ENCODE measurements at regions not wholly inside any gene's neighbourhood (a gene's known extent, or its start where the extent isn't known, plus 50 kb on each side); places are given as distances from the start of the nearest gene placed in this dataset.

- Histone ChIP-seq H3K4me3 (ENCODE audit: insufficient read depth, low read depth, low read length) (no peak overlapping the region), H3K27ac (ENCODE audit: insufficient read depth, low read depth, low read length, poor library complexity, severe bottlenecking) (no peak overlapping the region), H3K4me1 (ENCODE audit: control insufficient read depth, insufficient read depth, low read length) (no peaks in the 10 kb centered on the region), H3K9me3 (ENCODE audit: control insufficient read depth, low read length) (no peaks in the 10 kb centered on the region), H3K36me3 (ENCODE audit: control insufficient read depth, insufficient read depth, low read length) (no peaks in the 10 kb centered on the region), H3K27me3 (ENCODE audit: control insufficient read depth, insufficient read depth, low read length, poor library complexity, severe bottlenecking) (no peaks in the 10 kb centered on the region)
- WGBS, 2 experiments: 86 to 89% methylated on average over 10 of the region's 11 CpGs
These were observed 323.3 kb downstream of the AJAP1 start for GRCh38 chr1:4977701-4978100.

GRCh38 chr1:4976859-4977440, 322.5 kb downstream of the AJAP1 start:
- Histone ChIP-seq H3K27me3 (ENCODE audit: control insufficient read depth, insufficient read depth, low read length, poor library complexity, severe bottlenecking) (no peaks in the 10 kb centered on the region), H3K27ac (ENCODE audit: insufficient read depth, low read depth, low read length, poor library complexity, severe bottlenecking) (no peak overlapping the region), H3K4me3 (ENCODE audit: insufficient read depth, low read depth, low read length) (no peak overlapping the region), H3K9me3 (ENCODE audit: control insufficient read depth, low read length) (no peaks in the 10 kb centered on the region), H3K4me1 (ENCODE audit: control insufficient read depth, insufficient read depth, low read length) (no peaks in the 10 kb centered on the region), H3K36me3 (ENCODE audit: control insufficient read depth, insufficient read depth, low read length) (no peaks in the 10 kb centered on the region)
- WGBS, 2 experiments: 90 to 96% methylated on average over 15 of the region's 15 CpGs

GRCh38 chr1:4975856-4976255, 321.4 kb downstream of the AJAP1 start:
- no peaks in the 10 kb centered on the region for H3K27me3 ChIP-seq (ENCODE audit: control insufficient read depth, insufficient read depth, low read length, poor library complexity, severe bottlenecking)
- no peaks in the 10 kb centered on the region for H3K4me1 ChIP-seq (ENCODE audit: control insufficient read depth, insufficient read depth, low read length)
- H3K4me3 ChIP-seq (ENCODE audit: insufficient read depth, low read depth, low read length): no peak overlapping the region
- H3K27ac ChIP-seq (ENCODE audit: insufficient read depth, low read depth, low read length, poor library complexity, severe bottlenecking): no peak overlapping the region
- H3K9me3 ChIP-seq (ENCODE audit: control insufficient read depth, low read length): no peaks in the 10 kb centered on the region
- WGBS, 2 experiments: 96% methylated on average over 8 of the region's 8 CpGs
- no peaks in the 10 kb centered on the region for H3K36me3 ChIP-seq (ENCODE audit: control insufficient read depth, insufficient read depth, low read length)

GRCh38 chr1:4974981-4975685, 320.7 kb downstream of the AJAP1 start:
- Histone ChIP-seq H3K4me1 (ENCODE audit: control insufficient read depth, insufficient read depth, low read length) (no peaks in the 10 kb centered on the region), H3K36me3 (ENCODE audit: control insufficient read depth, insufficient read depth, low read length) (no peaks in the 10 kb centered on the region), H3K9me3 (ENCODE audit: control insufficient read depth, low read length) (no peaks in the 10 kb centered on the region), H3K27me3 (ENCODE audit: control insufficient read depth, insufficient read depth, low read length, poor library complexity, severe bottlenecking) (no peaks in the 10 kb centered on the region), H3K4me3 (ENCODE audit: insufficient read depth, low read depth, low read length) (no peak overlapping the region), H3K27ac (ENCODE audit: insufficient read depth, low read depth, low read length, poor library complexity, severe bottlenecking) (no peak overlapping the region)
- 93 to 96% methylated on average over 12 of the region's 12 CpGs for WGBS, 2 experiments

GRCh38 chr1:4973341-4973740, 318.9 kb downstream of the AJAP1 start:
- Histone ChIP-seq H3K36me3 (ENCODE audit: control insufficient read depth, insufficient read depth, low read length) (no peaks in the 10 kb centered on the region), H3K9me3 (ENCODE audit: control insufficient read depth, low read length) (no peaks in the 10 kb centered on the region), H3K27ac (ENCODE audit: insufficient read depth, low read depth, low read length, poor library complexity, severe bottlenecking) (no peak overlapping the region), H3K4me3 (ENCODE audit: insufficient read depth, low read depth, low read length) (no peak overlapping the region), H3K4me1 (ENCODE audit: control insufficient read depth, insufficient read depth, low read length) (no peaks in the 10 kb centered on the region), H3K27me3 (ENCODE audit: control insufficient read depth, insufficient read depth, low read length, poor library complexity, severe bottlenecking) (no peaks in the 10 kb centered on the region)
- WGBS, 2 experiments: 91 to 93% methylated on average over 10 of the region's 10 CpGs

GRCh38 chr1:4972761-4973320, 318.4 kb downstream of the AJAP1 start:
- Histone ChIP-seq H3K36me3 (ENCODE audit: control insufficient read depth, insufficient read depth, low read length) (no peaks in the 10 kb centered on the region), H3K9me3 (ENCODE audit: control insufficient read depth, low read length) (no peaks in the 10 kb centered on the region), H3K27ac (ENCODE audit: insufficient read depth, low read depth, low read length, poor library complexity, severe bottlenecking) (no peak overlapping the region), H3K4me1 (ENCODE audit: control insufficient read depth, insufficient read depth, low read length) (no peaks in the 10 kb centered on the region), H3K27me3 (ENCODE audit: control insufficient read depth, insufficient read depth, low read length, poor library complexity, severe bottlenecking) (no peaks in the 10 kb centered on the region), H3K4me3 (ENCODE audit: insufficient read depth, low read depth, low read length) (no peak overlapping the region)
- 89 to 90% methylated on average over 12 of the region's 12 CpGs for WGBS, 2 experiments

- no peak overlapping the region for H3K4me3 ChIP-seq (ENCODE audit: insufficient read depth, low read depth, low read length)
These were observed 317.3 kb downstream of the AJAP1 start for GRCh38 chr1:4971666-4972065.

GRCh38 chr1:4970532-4970931, 316.1 kb downstream of the AJAP1 start:
- 73 to 90% methylated on average over 3 of the region's 3 CpGs for WGBS, 2 experiments
- H3K27ac ChIP-seq (ENCODE audit: insufficient read depth, low read depth, low read length, poor library complexity, severe bottlenecking): no peak overlapping the region
- H3K27me3 ChIP-seq (ENCODE audit: control insufficient read depth, insufficient read depth, low read length, poor library complexity, severe bottlenecking): peaks cover 5% of the 10 kb centered on the region
- no peaks in the 10 kb centered on the region for H3K4me1 ChIP-seq (ENCODE audit: control insufficient read depth, insufficient read depth, low read length)
- no peaks in the 10 kb centered on the region for H3K9me3 ChIP-seq (ENCODE audit: control insufficient read depth, low read length)
- no peak overlapping the region for H3K4me3 ChIP-seq (ENCODE audit: insufficient read depth, low read depth, low read length)
- no peaks in the 10 kb centered on the region for H3K36me3 ChIP-seq (ENCODE audit: control insufficient read depth, insufficient read depth, low read length)

More at GRCh38 chr1:4971666-4972065, 317.3 kb downstream of the AJAP1 start:
- WGBS, 2 experiments: 93 to 97% methylated on average over 3 of the region's 3 CpGs
- H3K27ac ChIP-seq (ENCODE audit: insufficient read depth, low read depth, low read length, poor library complexity, severe bottlenecking): no peak overlapping the region
- no peaks in the 10 kb centered on the region for H3K9me3 ChIP-seq (ENCODE audit: control insufficient read depth, low read length)
- peaks cover under 1% of the 10 kb centered on the region for H3K27me3 ChIP-seq (ENCODE audit: control insufficient read depth, insufficient read depth, low read length, poor library complexity, severe bottlenecking)
- H3K4me1 ChIP-seq (ENCODE audit: control insufficient read depth, insufficient read depth, low read length): no peaks in the 10 kb centered on the region
- no peaks in the 10 kb centered on the region for H3K36me3 ChIP-seq (ENCODE audit: control insufficient read depth, insufficient read depth, low read length)

- 92 to 94% methylated on average over 4 of the region's 4 CpGs for WGBS, 2 experiments
- Histone ChIP-seq H3K36me3 (ENCODE audit: control insufficient read depth, insufficient read depth, low read length) (no peaks in the 10 kb centered on the region), H3K4me3 (ENCODE audit: insufficient read depth, low read depth, low read length) (no peak overlapping the region), H3K27me3 (ENCODE audit: control insufficient read depth, insufficient read depth, low read length, poor library complexity, severe bottlenecking) (peaks cover 5% of the 10 kb centered on the region), H3K27ac (ENCODE audit: insufficient read depth, low read depth, low read length, poor library complexity, severe bottlenecking) (no peak overlapping the region), H3K9me3 (ENCODE audit: control insufficient read depth, low read length) (no peaks in the 10 kb centered on the region), H3K4me1 (ENCODE audit: control insufficient read depth, insufficient read depth, low read length) (no peaks in the 10 kb centered on the region)
These were observed 315.2 kb downstream of the AJAP1 start for GRCh38 chr1:4969556-4970129.

GRCh38 chr1:4965346-4966075, 311.1 kb downstream of the AJAP1 start:
- Histone ChIP-seq H3K4me3 (ENCODE audit: insufficient read depth, low read depth, low read length) (no peak overlapping the region), H3K36me3 (ENCODE audit: control insufficient read depth, insufficient read depth, low read length) (no peaks in the 10 kb centered on the region), H3K27me3 (ENCODE audit: control insufficient read depth, insufficient read depth, low read length, poor library complexity, severe bottlenecking) (peaks cover 5% of the 10 kb centered on the region), H3K9me3 (ENCODE audit: control insufficient read depth, low read length) (no peaks in the 10 kb centered on the region), H3K4me1 (ENCODE audit: control insufficient read depth, insufficient read depth, low read length) (no peaks in the 10 kb centered on the region), H3K27ac (ENCODE audit: insufficient read depth, low read depth, low read length, poor library complexity, severe bottlenecking) (no peak overlapping the region)
- 47 to 49% methylated on average over 4 to 5 of the region's 5 CpGs for WGBS, 2 experiments

Data from ectodermal cell (in vitro differentiated cells).